Muscle layer of duodenum (tissue), 2 donors: ENCODE measurements at regions not wholly inside any gene's neighbourhood (a gene's known extent, or its start where the extent isn't known, plus 50 kb on each side); places are given as distances from the start of the nearest gene placed in this dataset.

Experiments used
- H3K27ac ChIP-seq: one replicate; pipeline ENCODE4 v1.7.0; 2013; ENCODE audit warnings: mild to moderate bottlenecking, low read length
- H3K27me3 ChIP-seq: one replicate; pipeline ENCODE4 v1.7.0; 2013; ENCODE audit warnings: low read depth, mild to moderate bottlenecking, control low read depth, low read length
- H3K36me3 ChIP-seq, 2 donors: one replicate each; pipeline ENCODE4 v1.7.0; 2013; ENCODE audit warnings: low read length in 2 of 2, control low read depth in 1 of 2, mild to moderate bottlenecking in 1 of 2; ENCODE audit not compliant: insufficient read depth in 2 of 2, control insufficient read depth in 1 of 2
- H3K4me1 ChIP-seq, 2 donors: one replicate each; pipeline ENCODE4 v1.7.0; 2013; ENCODE audit warnings: low read length in 2 of 2, mild to moderate bottlenecking in 2 of 2, control low read depth in 1 of 2, moderate library complexity in 1 of 2; ENCODE audit not compliant: insufficient read depth in 2 of 2, control insufficient read depth in 1 of 2
- H3K4me3 ChIP-seq, 2 donors: one replicate each; pipeline ENCODE4 v1.7.0; 2013; ENCODE audit warnings: low read length in 2 of 2, low read depth in 1 of 2, mild to moderate bottlenecking in 1 of 2
- H3K9me3 ChIP-seq, 2 donors: one replicate each; pipeline ENCODE4 v1.7.0; 2013; ENCODE audit warnings: low read length in 2 of 2, control low read depth in 1 of 2, mild to moderate bottlenecking in 1 of 2; ENCODE audit not compliant: control insufficient read depth in 1 of 2
- donor health status: healthy.

DNA sequence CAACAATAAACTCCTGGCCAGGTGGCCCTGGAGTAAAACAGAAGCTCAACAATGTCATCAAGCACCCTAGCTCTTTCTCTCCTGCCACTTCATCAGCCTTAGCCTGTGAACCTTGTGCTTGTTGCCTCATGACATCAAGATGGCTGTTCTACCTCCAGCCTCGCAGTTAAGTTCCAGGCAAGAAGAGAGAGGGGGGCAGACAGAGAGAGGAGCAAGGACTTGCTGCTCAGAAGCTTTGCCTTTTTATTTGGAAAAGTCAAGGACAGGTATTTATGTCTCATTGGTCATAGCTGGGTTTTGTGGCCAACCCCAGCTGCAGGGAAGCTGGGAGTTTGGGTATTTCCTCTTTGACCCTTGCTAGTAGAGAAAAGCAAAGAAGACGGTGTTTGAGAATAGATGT is 60.3 kb upstream of the GADD45A start:
- no peak overlapping the region for H3K4me3 ChIP-seq
- no peaks in the 10 kb centered on the region for H3K27me3 ChIP-seq
- no peaks in the 10 kb centered on the region for H3K9me3 ChIP-seq
- H3K36me3 ChIP-seq: no peaks in the 10 kb centered on the region
- no peak overlapping the region for H3K27ac ChIP-seq
- H3K4me1 ChIP-seq: no peaks in the 10 kb centered on the region

DNA sequence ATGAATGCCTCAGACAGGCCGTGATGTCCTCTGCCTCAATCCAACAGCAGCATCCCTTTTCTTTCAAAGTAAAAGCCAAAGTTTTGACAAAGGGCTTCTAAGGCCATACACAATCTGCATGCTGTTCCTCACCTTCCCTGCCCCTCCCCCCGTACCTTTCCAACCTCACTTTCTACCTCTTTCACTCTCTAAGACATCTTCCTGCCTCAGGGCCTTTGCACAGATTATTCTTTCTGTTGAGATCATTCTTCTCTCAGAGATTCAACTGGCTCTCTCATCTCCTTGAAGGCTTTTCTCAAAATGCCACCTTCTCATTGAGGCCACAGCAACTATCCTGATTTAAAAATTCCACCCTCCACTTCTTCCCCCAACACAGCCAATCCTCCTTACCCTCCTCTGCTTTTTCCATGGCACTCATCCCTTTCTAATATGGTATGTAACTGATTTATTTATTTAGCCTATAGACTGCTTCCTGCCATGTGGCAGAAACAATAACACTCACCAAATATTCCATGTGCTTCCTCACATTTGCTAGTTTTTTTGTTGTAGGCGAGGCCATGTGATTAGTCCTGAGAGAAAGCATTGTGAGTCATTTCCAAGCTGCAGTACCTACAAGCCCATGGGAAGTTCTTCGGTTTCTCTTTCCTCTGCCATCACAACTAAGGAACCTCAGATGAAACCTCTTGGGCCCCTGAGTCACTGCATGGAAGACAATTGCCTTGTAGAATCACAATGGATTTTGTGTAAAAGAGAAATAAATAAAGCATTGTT is 58.7 kb upstream of the GADD45A start:
- no peak overlapping the region for H3K27ac ChIP-seq
- H3K27me3 ChIP-seq: no peaks in the 10 kb centered on the region

DNA sequence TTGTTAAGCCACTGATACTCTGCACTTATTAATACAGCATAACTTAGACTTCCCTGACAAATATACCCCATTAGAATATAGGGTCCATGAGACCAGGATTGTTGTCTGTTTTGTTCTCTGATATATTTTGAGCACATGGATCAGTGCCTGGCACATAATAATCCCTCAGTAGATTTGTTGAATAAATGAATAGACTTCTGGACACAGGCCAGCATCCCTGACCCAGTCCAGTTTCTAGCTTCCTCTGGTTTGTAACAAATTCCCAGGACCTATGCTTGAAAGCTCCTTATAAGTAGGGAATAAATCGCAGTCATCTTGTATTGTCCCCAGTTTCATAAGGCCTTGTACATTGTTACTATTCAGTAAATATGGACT is 58.2 kb upstream of the GADD45A start:
- Histone ChIP-seq H3K4me3 (no peak overlapping the region), H3K4me1 (no peaks in the 10 kb centered on the region), H3K27me3 (no peaks in the 10 kb centered on the region), H3K36me3 (no peaks in the 10 kb centered on the region), H3K9me3 (no peaks in the 10 kb centered on the region), H3K27ac (no peak overlapping the region)

More for the DNA sequence above, 58.7 kb upstream of the GADD45A start:
- no peaks in the 10 kb centered on the region for H3K36me3 ChIP-seq
- no peaks in the 10 kb centered on the region for H3K4me1 ChIP-seq
- H3K9me3 ChIP-seq: no peaks in the 10 kb centered on the region
- no peak overlapping the region for H3K4me3 ChIP-seq

DNA sequence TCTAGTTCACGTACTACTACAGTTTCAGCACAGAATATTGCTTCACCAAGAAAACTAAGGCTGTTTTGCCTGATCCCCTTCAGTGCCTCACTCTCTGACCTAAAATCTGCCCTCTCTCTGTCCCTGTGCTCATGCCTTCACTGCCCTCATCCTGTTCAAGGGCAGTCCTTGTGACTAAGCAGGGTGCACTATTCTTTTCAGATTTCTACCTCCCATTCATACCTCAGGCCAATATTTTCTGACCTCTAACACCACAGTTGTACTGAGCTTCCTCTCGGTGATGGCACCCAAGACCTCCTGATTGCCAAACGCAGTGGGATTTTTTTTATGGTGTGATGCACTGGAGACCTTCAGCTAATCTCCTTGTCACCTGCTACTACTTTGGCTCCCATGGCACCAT is 57.7 kb upstream of the GADD45A start:
- H3K4me1 ChIP-seq: no peaks in the 10 kb centered on the region
- no peaks in the 10 kb centered on the region for H3K27me3 ChIP-seq
- H3K36me3 ChIP-seq: no peaks in the 10 kb centered on the region
- no peaks in the 10 kb centered on the region for H3K9me3 ChIP-seq
- no peak overlapping the region for H3K27ac ChIP-seq
- no peak overlapping the region for H3K4me3 ChIP-seq

DNA sequence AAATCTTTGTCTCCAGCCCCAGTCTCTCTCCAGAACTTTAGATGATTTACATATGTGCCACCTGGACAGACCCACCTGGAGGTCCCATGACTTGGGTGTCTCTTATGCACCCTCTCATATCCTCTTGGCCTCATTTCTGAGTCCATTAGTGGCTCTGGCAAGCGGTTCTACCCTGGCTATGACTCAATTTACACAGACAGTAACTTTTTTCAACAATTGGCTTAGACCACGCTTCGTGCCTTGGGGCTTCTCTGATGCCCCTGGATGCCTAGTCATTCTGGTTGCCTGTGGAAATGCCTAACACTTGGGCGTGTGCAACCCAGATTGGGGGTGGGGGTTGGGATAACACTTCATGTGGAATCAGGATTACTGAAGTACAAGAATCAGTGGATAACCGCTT is 57.1 kb upstream of the GADD45A start:
- Histone ChIP-seq H3K27ac (no peak overlapping the region), H3K9me3 (no peaks in the 10 kb centered on the region), H3K4me1 (no peaks in the 10 kb centered on the region), H3K27me3 (no peaks in the 10 kb centered on the region), H3K4me3 (no peak overlapping the region), H3K36me3 (no peaks in the 10 kb centered on the region)

DNA sequence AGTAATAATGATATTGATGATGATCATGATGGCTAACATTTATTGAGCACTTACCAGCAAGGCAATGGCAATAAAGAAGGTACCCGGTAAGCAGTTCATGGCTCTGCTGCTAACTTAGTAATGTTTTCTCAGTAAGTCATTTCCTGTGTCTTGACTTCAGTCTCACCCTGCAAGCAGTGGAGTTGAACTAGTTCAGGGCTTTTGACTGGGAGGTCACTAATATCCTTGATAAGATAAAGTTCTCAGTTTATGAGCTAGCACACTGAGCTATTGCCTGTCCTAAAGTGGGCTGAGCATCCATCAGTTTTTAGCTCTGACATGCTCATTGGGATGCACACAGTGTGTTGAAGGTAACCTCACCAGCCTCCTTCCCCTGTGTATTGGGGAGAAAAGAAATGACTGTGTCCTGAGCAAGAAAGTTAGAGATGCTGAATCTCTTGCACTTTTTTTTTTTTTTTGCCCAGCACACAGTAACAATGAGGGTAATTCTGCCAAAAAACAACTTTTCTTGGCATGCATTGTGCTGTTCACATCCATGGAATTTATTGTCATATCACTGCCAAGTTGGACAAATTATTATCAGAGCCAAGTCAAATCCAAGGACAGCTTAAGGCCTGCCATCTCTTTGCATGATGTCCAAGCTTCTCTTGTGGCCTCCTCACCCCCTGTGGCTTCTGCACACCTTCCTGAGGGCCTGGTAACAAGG is 55.5 kb upstream of the GADD45A start:
- Histone ChIP-seq H3K36me3 (no peaks in the 10 kb centered on the region), H3K4me3 (no peak overlapping the region), H3K27me3 (no peaks in the 10 kb centered on the region), H3K27ac (no peak overlapping the region), H3K4me1 (no peaks in the 10 kb centered on the region), H3K9me3 (no peaks in the 10 kb centered on the region)

DNA sequence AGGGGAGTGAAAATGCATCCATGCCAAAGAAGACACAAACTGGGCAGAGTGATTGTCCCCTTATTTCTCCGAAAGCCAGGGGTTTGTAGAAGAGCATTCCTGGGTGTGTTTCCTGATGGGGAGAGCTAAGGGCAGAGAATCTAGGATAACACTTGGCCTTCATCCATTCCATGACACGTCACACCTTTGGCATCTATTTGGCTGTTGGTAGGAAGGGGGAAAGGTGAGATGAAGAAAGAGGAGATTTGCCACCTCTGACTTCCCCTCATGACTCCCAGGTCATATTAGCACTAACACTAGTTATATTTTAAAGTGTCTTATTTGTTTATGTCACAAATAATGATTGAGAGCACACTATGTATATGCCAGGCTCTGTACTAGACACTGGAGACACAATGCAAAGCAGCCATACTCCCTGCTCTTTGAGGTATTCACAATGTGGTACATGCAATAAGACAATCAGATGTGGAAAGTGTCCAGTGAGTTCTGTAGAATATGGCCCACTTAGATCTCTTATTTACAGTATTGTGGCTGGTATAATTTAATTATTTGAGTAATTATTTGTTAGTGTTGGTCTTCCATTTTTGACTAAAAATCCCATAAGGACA is 54.5 kb upstream of the GADD45A start:
- H3K27me3 ChIP-seq: no peaks in the 10 kb centered on the region
- H3K4me1 ChIP-seq: no peaks in the 10 kb centered on the region
- no peak overlapping the region for H3K27ac ChIP-seq

DNA sequence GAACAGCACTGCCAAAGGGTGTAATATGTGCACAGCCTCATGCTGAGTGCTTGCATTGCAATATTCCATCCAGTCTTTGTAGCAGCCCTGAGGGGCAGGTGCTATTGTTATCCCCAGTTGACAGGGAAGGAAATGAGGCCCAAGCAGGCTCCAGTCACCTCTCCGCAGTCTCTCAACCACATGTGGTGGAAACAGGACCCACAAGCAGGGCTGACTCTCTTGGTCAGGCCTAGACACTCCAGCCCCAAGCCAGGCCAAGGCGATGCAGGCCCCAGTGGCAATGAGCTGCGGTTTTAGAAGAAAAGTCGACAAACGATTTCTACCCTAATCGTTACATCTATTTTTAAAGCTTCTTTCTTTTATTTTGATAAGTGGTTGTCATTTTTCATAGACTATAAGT is 52.6 kb upstream of the GADD45A start:
- no peak overlapping the region for H3K4me3 ChIP-seq
- no peaks in the 10 kb centered on the region for H3K4me1 ChIP-seq
- no peaks in the 10 kb centered on the region for H3K27me3 ChIP-seq
- H3K9me3 ChIP-seq: no peaks in the 10 kb centered on the region
- peak overlapping the region; percentile 68 for H3K27ac ChIP-seq
- H3K36me3 ChIP-seq: no peaks in the 10 kb centered on the region

More for the DNA sequence above, 54.5 kb upstream of the GADD45A start:
- Histone ChIP-seq H3K9me3 (no peaks in the 10 kb centered on the region), H3K36me3 (no peaks in the 10 kb centered on the region), H3K4me3 (no peak overlapping the region)

DNA sequence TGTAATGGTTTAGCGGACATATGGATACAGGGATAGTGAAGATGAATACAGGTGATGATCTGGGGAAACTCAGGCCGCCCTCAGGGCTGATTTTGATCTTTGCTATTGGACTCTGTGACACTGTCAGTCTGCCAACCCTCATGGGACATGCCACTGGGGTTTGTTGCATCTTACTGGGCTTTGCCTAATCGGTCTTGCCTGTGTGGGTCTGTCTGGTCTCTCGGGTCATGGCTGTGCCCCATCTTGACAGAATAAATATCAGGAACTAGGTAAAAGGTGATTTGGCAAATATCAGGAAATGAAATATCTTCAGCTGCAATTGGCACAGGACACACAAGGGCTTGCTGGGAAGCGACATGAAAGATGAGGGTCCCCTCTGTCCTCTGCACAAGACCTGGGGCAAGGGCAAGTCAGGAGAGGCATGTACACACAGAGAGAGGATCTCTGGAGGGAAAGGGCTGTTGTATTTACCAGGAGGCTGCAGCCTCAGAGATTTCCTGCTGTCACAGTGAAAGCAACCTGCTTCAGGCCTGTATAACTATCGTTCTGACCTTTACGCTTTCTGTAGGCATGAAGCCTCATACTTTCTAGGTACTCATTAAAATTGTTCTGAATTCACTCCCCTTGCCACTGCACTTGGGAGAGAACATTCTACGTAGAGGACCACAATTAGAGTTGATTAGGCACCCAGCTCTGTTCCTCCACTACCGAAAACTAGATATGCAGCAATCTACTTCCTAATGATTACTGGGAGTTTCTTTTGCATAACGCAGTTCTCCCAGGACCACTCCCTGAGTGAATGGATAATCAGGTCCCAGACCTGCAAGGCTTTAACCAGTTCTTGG is 52.0 kb upstream of the GADD45A start:
- no peaks in the 10 kb centered on the region for H3K36me3 ChIP-seq
- H3K27me3 ChIP-seq: no peaks in the 10 kb centered on the region
- no peak overlapping the region for H3K4me3 ChIP-seq
- H3K4me1 ChIP-seq: no peaks in the 10 kb centered on the region
- peak overlapping the region; percentile 68 for H3K27ac ChIP-seq
- no peaks in the 10 kb centered on the region for H3K9me3 ChIP-seq

DNA sequence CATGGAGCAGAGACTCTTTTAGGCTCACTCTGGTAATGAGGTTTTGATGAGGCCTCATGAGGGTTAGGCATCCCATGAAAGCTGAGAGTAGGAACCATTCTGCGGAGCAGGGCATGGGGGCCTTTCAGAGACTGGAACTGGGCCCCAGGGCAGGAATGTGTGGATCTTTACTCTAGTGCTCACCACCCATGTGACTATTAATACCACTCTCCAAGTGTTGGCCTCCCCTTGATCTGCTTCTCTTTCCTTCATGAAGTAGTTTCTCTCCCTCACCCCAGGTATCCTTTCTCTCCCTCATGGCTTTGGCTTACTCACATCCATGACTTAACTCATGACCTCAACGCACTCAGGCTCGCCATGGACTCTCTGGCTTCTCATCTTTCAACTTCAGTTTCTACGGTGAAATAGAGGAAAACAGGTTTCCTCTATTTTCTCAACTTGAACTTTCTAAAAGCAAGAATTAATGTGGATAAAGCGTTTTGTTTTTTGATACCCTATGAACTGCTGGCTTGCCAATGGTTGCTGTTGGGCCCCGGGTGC is 50.5 kb upstream of the GADD45A start:
- Histone ChIP-seq H3K27me3 (no peaks in the 10 kb centered on the region), H3K36me3 (no peaks in the 10 kb centered on the region), H3K27ac (no peak overlapping the region), H3K4me3 (no peak overlapping the region), H3K9me3 (no peaks in the 10 kb centered on the region), H3K4me1 (no peaks in the 10 kb centered on the region)
